ENCODE measurements at regions not wholly inside any gene's neighbourhood (a gene's known extent, or its start where the extent isn't known, plus 50 kb on each side); places are given as distances from the start of the nearest gene placed in this dataset.
"Not testable (repeated sequence)": the region's sequence is repeated elsewhere in the genome, so short reads cannot be mapped to it uniquely, and the experiment has no call there.

GRCh38 chr1:105459759-105460158 lies 1596.7 kb upstream of the PRMT6 start:
- DNase-seq: peak; percentile 28
- in situ Hi-C loops (cut with HindIII; ENCODE audit: low pct_ligation_motif_present, low pct_unique_long_range_greater_than_20kb, low sequenced_read_pairs): no loop called here

- in situ Hi-C loops (cut with HindIII; ENCODE audit: low pct_ligation_motif_present, low pct_unique_long_range_greater_than_20kb, low sequenced_read_pairs): no loop called here
- DNase-seq: no peak
Measured at GRCh38 chr1:105462308-105462707, 1594.2 kb upstream of the PRMT6 start.

DNA sequence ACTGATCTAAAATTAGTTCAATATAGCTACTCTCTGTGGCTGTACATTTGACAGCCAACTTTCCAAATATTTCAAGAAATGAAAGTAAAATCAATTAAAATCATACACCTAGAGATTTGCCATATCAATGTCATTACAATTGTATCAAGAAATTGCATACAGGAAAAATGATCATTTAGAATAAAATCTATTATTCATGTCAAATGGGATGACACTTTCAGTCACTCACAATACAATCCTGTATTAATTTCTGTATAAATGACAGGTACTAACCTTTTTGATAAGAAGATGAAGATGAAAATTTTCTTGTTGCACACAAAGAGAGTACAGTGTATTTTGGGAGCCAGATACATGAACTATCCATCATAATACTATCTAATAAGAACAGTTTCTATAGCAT lies 1588.9 kb upstream of the PRMT6 start:
- DNase-seq: no peak
- in situ Hi-C loops (cut with HindIII; ENCODE audit: low pct_ligation_motif_present, low pct_unique_long_range_greater_than_20kb, low sequenced_read_pairs): no loop called here

- in situ Hi-C loops (cut with HindIII; ENCODE audit: low pct_ligation_motif_present, low pct_unique_long_range_greater_than_20kb, low sequenced_read_pairs); DNase-seq: not testable (repeated sequence)
Measured at GRCh38 chr1:105470541-105470940, 1585.9 kb upstream of the PRMT6 start.

GRCh38 chr1:105483436-105483835 lies 1573.0 kb upstream of the PRMT6 start:
- no peak for DNase-seq
- in situ Hi-C loops (cut with HindIII; ENCODE audit: low pct_ligation_motif_present, low pct_unique_long_range_greater_than_20kb, low sequenced_read_pairs): no loop called here

DNA sequence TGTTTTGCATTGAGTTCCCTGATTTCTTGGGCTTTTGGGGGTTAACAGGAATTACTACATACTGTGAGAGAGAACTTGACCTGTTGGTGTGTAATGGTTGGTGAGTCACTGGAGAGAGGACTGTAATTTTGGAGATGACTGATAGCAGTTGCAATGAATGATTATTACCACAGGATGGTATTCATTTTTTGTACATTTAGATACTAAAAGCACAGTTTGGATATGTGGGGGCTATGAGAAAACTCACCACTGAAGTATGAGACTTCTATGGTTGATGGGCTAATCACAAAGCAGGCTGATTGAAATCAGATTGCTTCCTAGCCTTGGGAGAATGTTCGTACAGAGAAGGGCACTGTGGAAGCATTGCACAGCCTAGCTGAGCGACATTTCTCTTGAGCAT lies 1571.3 kb upstream of the PRMT6 start:
- no peak for DNase-seq
- in situ Hi-C loops (cut with HindIII; ENCODE audit: low pct_ligation_motif_present, low pct_unique_long_range_greater_than_20kb, low sequenced_read_pairs): no loop called here

- DNase-seq: no peak
- in situ Hi-C loops (cut with HindIII; ENCODE audit: low pct_ligation_motif_present, low pct_unique_long_range_greater_than_20kb, low sequenced_read_pairs): no loop called here
Measured at GRCh38 chr1:105492921-105493320, 1563.6 kb upstream of the PRMT6 start.

DNA sequence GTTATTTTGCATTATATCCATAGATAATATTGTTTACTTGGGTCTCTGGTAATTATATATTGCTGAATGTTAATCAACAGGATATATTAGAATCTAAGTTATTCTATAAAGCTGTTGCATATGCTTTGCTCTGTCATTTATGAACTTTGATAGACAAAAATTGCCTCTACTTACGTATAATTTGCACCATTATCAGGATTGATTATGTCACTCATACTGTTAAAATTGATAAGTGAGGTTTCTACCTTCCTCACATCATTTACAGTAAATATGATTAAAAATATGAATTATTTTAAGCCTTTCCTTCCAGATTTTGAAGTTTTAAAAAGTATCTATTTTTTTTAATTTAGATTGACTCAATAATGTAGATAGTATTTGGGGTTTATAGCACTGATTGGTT lies 1540.4 kb upstream of the PRMT6 start:
- no peak for DNase-seq
- in situ Hi-C loops (cut with HindIII; ENCODE audit: low pct_ligation_motif_present, low pct_unique_long_range_greater_than_20kb, low sequenced_read_pairs): no loop called here

DNA sequence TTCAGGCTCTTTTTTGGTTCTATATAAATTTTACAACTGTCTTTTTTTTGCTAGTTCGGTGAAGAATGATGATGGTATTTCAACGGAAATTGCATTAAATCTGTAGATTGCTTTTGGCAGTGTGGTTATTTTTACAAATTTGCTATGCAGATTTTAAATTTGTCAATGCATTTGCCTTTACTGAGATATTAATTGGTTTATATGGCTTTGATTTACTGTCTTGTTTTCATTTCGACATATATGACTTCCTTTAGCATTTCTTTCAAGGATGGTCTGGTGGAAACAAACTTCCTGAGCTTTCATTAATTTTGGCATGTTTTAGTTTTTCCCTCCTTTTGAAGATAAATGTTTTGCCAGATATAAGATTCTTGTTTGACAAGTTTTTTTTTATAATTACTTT lies 1522.5 kb upstream of the PRMT6 start:
- in situ Hi-C loops (cut with HindIII; ENCODE audit: low pct_ligation_motif_present, low pct_unique_long_range_greater_than_20kb, low sequenced_read_pairs): no loop called here
- DNase-seq: no peak

GRCh38 chr1:105544475-105544874 lies 1512.0 kb upstream of the PRMT6 start:
- DNase-seq: no peak
- in situ Hi-C loops (cut with HindIII; ENCODE audit: low pct_ligation_motif_present, low pct_unique_long_range_greater_than_20kb, low sequenced_read_pairs): no loop called here

DNA sequence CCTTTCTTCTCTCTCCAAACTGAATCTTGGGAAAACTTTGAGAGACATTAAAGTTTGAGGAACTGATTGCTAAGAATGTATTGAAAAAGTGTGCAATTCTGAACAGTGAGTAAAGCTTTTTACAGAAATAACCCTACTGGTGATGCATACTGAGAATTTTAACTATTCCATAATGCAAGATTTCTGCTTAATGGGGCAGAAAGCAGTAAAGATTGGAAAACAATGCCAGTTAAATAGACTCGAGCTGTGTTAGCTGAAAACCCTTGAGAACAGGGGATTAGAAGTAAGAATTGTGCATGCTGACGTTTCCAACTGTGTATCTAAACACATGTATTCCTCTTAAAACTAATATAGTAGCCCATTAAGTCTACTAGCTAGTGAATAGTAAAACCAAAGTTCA lies 1500.2 kb upstream of the PRMT6 start:
- no peak for DNase-seq
- in situ Hi-C loops (cut with HindIII; ENCODE audit: low pct_ligation_motif_present, low pct_unique_long_range_greater_than_20kb, low sequenced_read_pairs): no loop called here

- in situ Hi-C loops (cut with HindIII; ENCODE audit: low pct_ligation_motif_present, low pct_unique_long_range_greater_than_20kb, low sequenced_read_pairs): no loop called here
- DNase-seq: no peak
Measured at GRCh38 chr1:105558023-105558422, 1498.5 kb upstream of the PRMT6 start.

DNA sequence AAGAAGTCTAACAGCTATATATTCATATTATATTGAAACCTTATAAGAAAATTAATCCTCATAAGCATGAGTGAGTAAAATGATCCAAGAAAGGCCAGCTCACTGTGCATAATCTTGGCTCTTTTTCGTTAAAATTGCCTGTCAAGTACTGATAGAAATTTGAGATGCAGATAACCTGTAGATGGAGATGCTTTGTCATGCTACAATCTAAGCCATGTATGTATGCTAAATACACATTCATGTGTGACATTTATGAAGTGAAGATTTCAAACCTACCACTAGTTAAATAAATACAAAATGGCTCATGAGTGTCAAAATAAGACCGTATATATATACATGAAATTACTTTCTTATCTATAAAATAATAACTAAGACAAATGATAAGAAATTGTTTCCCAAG lies 1491.5 kb upstream of the PRMT6 start:
- in situ Hi-C loops (cut with HindIII; ENCODE audit: low pct_ligation_motif_present, low pct_unique_long_range_greater_than_20kb, low sequenced_read_pairs): no loop called here

DNA sequence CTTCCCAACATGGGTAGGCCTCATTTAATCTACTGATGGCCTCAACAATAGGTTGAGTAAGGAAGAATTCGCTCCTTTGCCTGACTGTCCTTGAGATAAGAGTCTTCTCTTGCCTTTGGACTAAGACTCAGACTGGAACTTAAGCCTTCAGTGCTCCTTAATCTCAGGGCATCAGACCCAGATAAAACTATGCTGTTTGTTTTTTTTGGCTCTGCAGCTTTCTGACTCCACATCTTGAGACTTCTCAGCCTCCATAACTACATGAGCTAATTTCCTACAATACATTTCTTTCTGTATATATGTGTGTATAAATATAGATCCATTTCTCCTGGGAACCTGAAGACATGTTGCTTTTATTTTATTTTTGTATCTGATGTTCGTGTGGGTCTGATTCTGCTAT lies 1470.7 kb upstream of the PRMT6 start:
- no peak for DNase-seq
- in situ Hi-C loops (cut with HindIII; ENCODE audit: low pct_ligation_motif_present, low pct_unique_long_range_greater_than_20kb, low sequenced_read_pairs): no loop called here

More for the DNA sequence above, 1491.5 kb upstream of the PRMT6 start:
- DNase-seq: no peak

- in situ Hi-C loops (cut with HindIII; ENCODE audit: low pct_ligation_motif_present, low pct_unique_long_range_greater_than_20kb, low sequenced_read_pairs): no loop called here
- no peak for DNase-seq
Measured at GRCh38 chr1:105591681-105592080, 1464.8 kb upstream of the PRMT6 start.

GRCh38 chr1:105608713-105609112 lies 1447.8 kb upstream of the PRMT6 start:
- peak; percentile 38 for DNase-seq
- in situ Hi-C loops (cut with HindIII; ENCODE audit: low pct_ligation_motif_present, low pct_unique_long_range_greater_than_20kb, low sequenced_read_pairs): no loop called here

DNA sequence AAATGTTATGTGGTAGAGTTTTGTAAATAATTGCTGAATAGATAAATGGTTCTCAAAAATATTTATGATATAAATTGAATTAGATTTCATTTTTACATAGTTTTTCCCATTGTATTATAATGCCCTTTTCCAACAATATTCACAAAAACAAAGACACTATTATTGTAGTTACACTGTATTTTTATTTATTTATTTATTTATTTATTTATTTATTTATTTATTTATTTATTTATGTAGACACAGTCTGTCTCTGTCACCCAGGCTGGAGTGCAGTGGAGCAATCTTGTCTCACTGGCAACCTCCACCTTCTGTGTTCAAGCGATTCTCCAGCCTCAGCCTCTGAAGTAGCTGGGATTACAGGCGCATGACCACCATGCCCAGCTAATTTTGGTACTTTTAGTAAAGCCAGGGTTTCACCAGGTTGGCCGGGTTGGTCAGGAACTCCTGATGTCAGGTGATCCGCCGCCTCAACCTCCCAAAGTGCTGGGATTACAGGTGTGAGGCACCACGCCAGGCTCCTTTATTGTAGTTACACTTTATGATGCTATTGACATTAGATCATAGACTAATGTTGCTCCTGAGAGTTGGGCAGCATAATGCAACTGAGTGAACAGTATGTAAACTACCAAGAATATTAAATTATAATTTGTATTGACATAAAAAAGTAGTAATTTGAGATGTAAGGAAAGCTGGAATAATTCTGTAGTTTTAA lies 1430.0 kb upstream of the PRMT6 start:
- no peak for DNase-seq
- in situ Hi-C loops (cut with HindIII; ENCODE audit: low pct_ligation_motif_present, low pct_unique_long_range_greater_than_20kb, low sequenced_read_pairs): no loop called here

DNA sequence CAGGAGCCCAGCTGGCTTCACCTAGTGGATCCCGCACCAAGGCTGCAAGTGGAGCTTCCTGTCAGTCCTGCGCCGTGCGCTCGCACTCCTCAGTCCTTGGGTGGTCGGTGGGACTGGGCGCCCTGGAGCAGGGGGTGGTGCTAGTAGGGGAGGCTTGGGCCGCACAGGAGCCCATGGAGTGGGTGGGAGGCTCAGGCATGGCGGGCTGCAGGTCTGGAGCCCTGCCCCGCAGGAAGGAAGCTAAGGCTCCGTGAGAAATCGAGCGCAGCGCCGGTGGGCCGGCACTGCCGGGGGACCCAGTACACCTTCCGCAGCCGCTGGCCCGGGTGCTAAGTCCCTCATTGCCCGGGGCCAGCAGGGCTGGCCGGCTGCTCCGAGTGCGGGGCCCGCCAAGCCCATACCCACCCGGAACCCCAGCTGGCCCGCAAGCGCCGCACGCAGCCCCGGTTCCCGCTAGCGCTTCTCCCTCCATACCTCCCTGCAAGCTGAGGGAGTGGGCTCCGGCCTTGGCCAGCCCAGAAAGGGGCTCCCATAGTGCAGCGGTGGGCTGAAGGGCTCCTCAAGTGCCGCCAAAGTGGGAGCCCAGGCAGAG lies 1425.2 kb upstream of the PRMT6 start:
- DNase-seq; in situ Hi-C loops (cut with HindIII; ENCODE audit: low pct_ligation_motif_present, low pct_unique_long_range_greater_than_20kb, low sequenced_read_pairs): not testable (repeated sequence)

DNA sequence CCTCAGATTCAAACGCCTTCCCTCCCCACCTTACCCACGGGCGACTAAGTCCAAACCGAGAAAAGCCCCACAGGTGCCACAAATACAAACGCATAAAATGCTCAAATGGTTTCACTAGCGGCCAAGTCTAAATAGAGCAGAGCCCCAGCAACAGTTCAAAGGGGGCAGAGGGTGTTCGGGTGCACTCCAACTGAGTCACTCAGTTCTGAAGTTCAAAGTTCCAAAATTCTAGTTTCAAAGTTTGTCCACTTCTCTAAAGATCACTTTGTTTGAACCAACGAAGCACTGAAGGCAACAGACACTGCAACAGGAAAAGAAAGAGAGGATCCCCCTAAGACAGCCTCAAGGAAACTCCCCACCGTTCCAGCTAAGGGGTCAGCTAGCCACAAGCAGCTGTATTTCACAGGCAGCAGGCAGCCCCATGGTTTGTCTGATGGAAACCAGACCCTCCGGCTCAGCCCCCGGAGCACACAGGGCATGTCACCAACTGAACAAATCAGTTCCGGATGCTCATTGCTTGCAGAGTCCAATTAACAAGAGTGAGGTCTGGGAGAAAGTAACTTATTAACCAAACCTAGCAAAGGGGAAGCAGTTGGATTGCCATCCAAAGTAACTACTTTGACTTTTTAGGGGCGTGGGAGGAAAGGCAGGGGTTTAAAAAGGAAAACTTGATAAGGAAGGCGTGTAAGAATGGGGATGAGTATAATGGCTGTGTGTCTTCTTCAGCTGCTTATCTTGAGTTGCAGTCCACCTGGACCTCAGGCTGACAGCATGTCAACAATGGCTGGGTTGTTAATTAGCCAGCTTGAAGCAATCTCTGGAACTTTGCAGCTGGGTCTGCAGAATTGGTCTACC lies 1423.9 kb upstream of the PRMT6 start:
- DNase-seq: no peak
- in situ Hi-C loops (cut with HindIII; ENCODE audit: low pct_ligation_motif_present, low pct_unique_long_range_greater_than_20kb, low sequenced_read_pairs): no loop called here

DNA sequence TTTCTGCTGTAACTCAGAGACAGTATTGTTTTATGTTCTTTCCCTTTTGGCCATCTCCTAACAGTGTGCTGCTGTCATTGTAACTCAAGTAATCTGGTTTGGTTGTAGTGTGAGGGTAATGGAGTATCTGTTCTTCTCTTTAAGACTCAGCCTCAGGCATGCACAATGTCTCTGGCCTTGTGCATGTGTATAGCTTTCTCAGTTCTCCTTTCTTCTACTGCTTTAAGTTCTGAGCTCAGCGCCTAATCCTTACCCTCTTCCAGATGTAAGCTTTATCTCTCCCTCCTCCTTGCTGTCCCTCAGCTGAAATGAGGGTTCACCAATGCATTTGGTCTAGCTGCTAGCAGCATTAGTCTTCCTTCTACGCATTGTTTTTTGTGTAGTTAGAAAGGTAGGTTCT lies 1420.4 kb upstream of the PRMT6 start:
- DNase-seq: no peak
- in situ Hi-C loops (cut with HindIII; ENCODE audit: low pct_ligation_motif_present, low pct_unique_long_range_greater_than_20kb, low sequenced_read_pairs): no loop called here

Data from ACHN (cell line).